ENCODE measurements at regions not wholly inside any gene's neighbourhood (a gene's known extent, or its start where the extent isn't known, plus 50 kb on each side); places are given as distances from the start of the nearest gene placed in this dataset.

DNA sequence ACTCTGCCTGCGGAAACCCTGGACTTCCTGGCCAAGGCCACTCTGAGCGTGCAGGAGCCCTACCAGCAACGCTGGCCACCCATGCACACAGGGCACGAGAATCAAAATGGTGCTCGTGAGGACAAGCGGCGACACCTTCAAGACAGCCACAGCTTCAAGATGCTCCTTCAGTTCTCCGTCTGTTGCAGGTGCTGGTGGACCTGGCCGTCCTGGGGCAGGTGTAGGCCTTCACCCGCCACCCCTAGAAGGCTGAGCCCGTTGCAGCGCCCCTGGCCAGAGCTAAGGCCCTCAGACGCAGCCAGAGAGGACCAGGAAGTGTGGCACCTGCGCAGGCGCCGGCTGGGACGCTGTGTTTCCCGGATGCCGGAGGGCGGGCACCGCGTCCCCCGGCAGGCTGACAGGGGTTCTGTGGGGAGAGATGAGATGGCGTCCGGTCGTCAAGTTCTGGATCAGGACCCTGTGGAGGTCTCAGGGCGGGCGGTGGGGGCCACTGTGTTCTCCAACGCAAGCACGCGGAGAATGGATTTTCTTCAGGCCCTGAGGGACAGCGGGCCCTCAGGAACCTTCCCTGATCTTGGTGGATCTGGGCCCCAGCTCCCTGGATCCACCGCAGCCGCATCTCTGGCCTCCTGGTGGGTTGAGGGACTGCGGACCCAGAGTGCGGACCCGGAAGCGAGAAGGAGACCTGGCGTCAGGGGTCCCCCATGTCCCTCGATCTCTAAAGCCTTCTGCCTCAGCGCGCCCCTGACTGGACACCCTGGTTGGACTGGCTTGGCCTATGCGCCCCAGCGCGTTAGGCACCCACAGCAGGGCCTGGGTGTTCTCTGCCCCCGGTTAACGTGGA lies 1770.8 kb upstream of the CDH9 start:
- CTCF ChIA-PET: no interaction called here
- no peak for FAIRE-seq
- Histone ChIP-seq H3K9me1 (replicated peaks; ENCODE audit: control insufficient read depth, extremely low read depth, insufficient read depth, low read length) (no peaks in the 10 kb centered on the region), H3K4me1 (ENCODE audit: control insufficient read depth, extremely low read depth, insufficient read depth, low read length) (no peaks in the 10 kb centered on the region), H3K36me3 (ENCODE audit: control insufficient read depth in 2 of 2, extremely low read depth in 1 of 2, insufficient read depth in 2 of 2, low read length in 2 of 2) (no peaks in the 10 kb centered on the region), H2AFZ (ENCODE audit: low read depth, low read length) (no peak overlapping the region), H3K27me3 (ENCODE audit: control insufficient read depth in 2 of 2, insufficient read depth in 2 of 2, low read length in 2 of 2) (no peaks in the 10 kb centered on the region), H3K9ac (replicated peaks; ENCODE audit: extremely low read depth, insufficient read depth, low read length) (no peak overlapping the region), H3K27ac (ENCODE audit: insufficient read depth, low read depth, low read length) (no peak overlapping the region), H4K20me1 (replicated peaks; ENCODE audit: control insufficient read depth, extremely low read depth, insufficient read depth, low read length) (no peaks in the 10 kb centered on the region), H3K79me2 (ENCODE audit: control insufficient read depth, insufficient read depth, low read length) (no peaks in the 10 kb centered on the region), H3K4me3 (replicated peaks in 1 of 3; ENCODE audit: insufficient read depth in 1 of 3, low read depth in 1 of 3, low read length in 3 of 3) (no peak overlapping the region), H3K4me2 (ENCODE audit: insufficient read depth, low read length) (no peak overlapping the region), H3K9me3 (replicated peaks; ENCODE audit: control insufficient read depth, insufficient read depth, low read length) (peaks cover 5% of the 10 kb centered on the region)
- no peak for DNase-seq (ENCODE audit: low read depth, low spot score)
- no TSS peak for BruUV-seq (replicated peaks)
- TF ChIP-seq EZH2 (IDR thresholded peaks at IDR 0.05; ENCODE audit: borderline replicate concordance, low read depth, low read length, severe bottlenecking) (no peak), FOS (IDR thresholded peaks at IDR 0.05; ENCODE audit: borderline replicate concordance, insufficient read depth, low read length) (no peak), GATA2 (IDR thresholded peaks at IDR 0.05; ENCODE audit: insufficient read depth, insufficient read length, low read depth, low read length) (no peak), MYC (IDR thresholded peaks at IDR 0.05; ENCODE audit: low read depth, low read length) (no peak)
- POLR2A ChIA-PET: no interaction called here
- dilution Hi-C loops (cut with MboI; ENCODE audit: extremely low pct_ligation_motif_present, low sequenced_read_pairs) (no loop called here), intact Hi-C loops (cut with micrococcal nuclease) (no loop called here)

- no peaks in the 10 kb centered on the region for H4K20me1 ChIP-seq (replicated peaks; ENCODE audit: control insufficient read depth, extremely low read depth, insufficient read depth, low read length)
- peaks cover 5% of the 10 kb centered on the region for H3K9me3 ChIP-seq (replicated peaks; ENCODE audit: control insufficient read depth, insufficient read depth, low read length)
- H3K9ac ChIP-seq (replicated peaks; ENCODE audit: extremely low read depth, insufficient read depth, low read length): no peak overlapping the region
- ChIA-PET CTCF (no interaction called here), POLR2A (no interaction called here)
- no peak overlapping the region for H3K27ac ChIP-seq (ENCODE audit: insufficient read depth, low read depth, low read length)
- no peak overlapping the region for H3K4me3 ChIP-seq (replicated peaks in 1 of 3; ENCODE audit: insufficient read depth in 1 of 3, low read depth in 1 of 3, low read length in 3 of 3)
- H3K4me2 ChIP-seq (ENCODE audit: insufficient read depth, low read length): no peak overlapping the region
- H3K79me2 ChIP-seq (ENCODE audit: control insufficient read depth, insufficient read depth, low read length): no peaks in the 10 kb centered on the region
- DNase-seq (ENCODE audit: low read depth, low spot score) (no peak), FAIRE-seq (no peak)
- H2AFZ ChIP-seq (ENCODE audit: low read depth, low read length): no peak overlapping the region
- H3K9me1 ChIP-seq (replicated peaks; ENCODE audit: control insufficient read depth, extremely low read depth, insufficient read depth, low read length): no peaks in the 10 kb centered on the region
- no peaks in the 10 kb centered on the region for H3K27me3 ChIP-seq (ENCODE audit: control insufficient read depth in 2 of 2, insufficient read depth in 2 of 2, low read length in 2 of 2)
- intact Hi-C loops (cut with micrococcal nuclease) (no loop called here), dilution Hi-C loops (cut with MboI; ENCODE audit: extremely low pct_ligation_motif_present, low sequenced_read_pairs) (no loop called here)
- H3K36me3 ChIP-seq (ENCODE audit: control insufficient read depth in 2 of 2, extremely low read depth in 1 of 2, insufficient read depth in 2 of 2, low read length in 2 of 2): no peaks in the 10 kb centered on the region
- no TSS peak for BruUV-seq (replicated peaks)
- TF ChIP-seq GATA2 (IDR thresholded peaks at IDR 0.05; ENCODE audit: insufficient read depth, insufficient read length, low read depth, low read length) (no peak), MYC (IDR thresholded peaks at IDR 0.05; ENCODE audit: low read depth, low read length) (no peak), POLR2AphosphoS5 (IDR thresholded peaks at IDR 0.05; ENCODE audit: insufficient read depth, low read depth, low read length) (no peak), EZH2 (IDR thresholded peaks at IDR 0.05; ENCODE audit: borderline replicate concordance, low read depth, low read length, severe bottlenecking) (no peak), POLR2A (IDR thresholded peaks at IDR 0.05; ENCODE audit: low read depth, low read length) (no peak), MAX (IDR thresholded peaks at IDR 0.05; ENCODE audit: insufficient read depth, insufficient read length) (no peak), JUN (IDR thresholded peaks at IDR 0.05; ENCODE audit: borderline replicate concordance, insufficient read depth, insufficient read length, low read depth) (no peak), CTCF (IDR thresholded peaks at IDR 0.05; ENCODE audit: extremely low read depth in 1 of 2, insufficient read depth in 1 of 2, low read depth in 1 of 2, low read length in 2 of 2) (no peak), FOS (IDR thresholded peaks at IDR 0.05; ENCODE audit: borderline replicate concordance, insufficient read depth, low read length) (no peak)
- no peaks in the 10 kb centered on the region for H3K4me1 ChIP-seq (ENCODE audit: control insufficient read depth, extremely low read depth, insufficient read depth, low read length)
Observed at GRCh38 chr5:28807195-28807729, 1768.9 kb upstream of the CDH9 start.

Data from endothelial cell of umbilical vein (primary cell).